OCI-LY7 (cell line): ENCODE measurements at regions not wholly inside any gene's neighbourhood (a gene's known extent, or its start where the extent isn't known, plus 50 kb on each side); places are given as distances from the start of the nearest gene placed in this dataset.

Experiments used
- CTCF ChIP-seq: fragments of 200-600 bp; sonication (generic); conservative IDR thresholded peaks from 2 replicates; pipeline ENCODE4 v1.5.1; 2014; ENCODE audit warnings: mild to moderate bottlenecking, antibody characterized with exemption, low read length, moderate library complexity, mixed read lengths
- EZH2phosphoT487 ChIP-seq: fragments of 200-600 bp; sonication (generic); IDR thresholded peaks from 2 replicates; pipeline ENCODE4 v1.6.1; 2018; ENCODE audit warnings: low read depth, borderline replicate concordance, mild to moderate bottlenecking, mixed run types, antibody characterized with exemption, low read length, moderate library complexity, mixed read lengths

GRCh38 chr3:194851941-194852340 lies 166.3 kb downstream of the FAM43A start:
- TF ChIP-seq CTCF (no peak), EZH2phosphoT487 (no peak)
